Smooth muscle cell (in vitro differentiated cells): ENCODE measurements at regions not wholly inside any gene's neighbourhood (a gene's known extent, or its start where the extent isn't known, plus 50 kb on each side); places are given as distances from the start of the nearest gene placed in this dataset.
"Not testable (repeated sequence)": the region's sequence is repeated elsewhere in the genome, so short reads cannot be mapped to it uniquely, and the experiment has no call there.

Experiments
- DNase-seq: peaks from one replicate; lab custom pipeline; 2025; ENCODE audit not compliant: unreplicated experiment; lab: John Stamatoyannopoulos, UW
- H2AFZ ChIP-seq: fragments of 200-600 bp; sonication (generic); 2 replicates; pipeline ENCODE4 v1.6.0; 2016; ENCODE audit warnings: antibody characterized with exemption, low read depth, mild to moderate bottlenecking
- H3F3A ChIP-seq: fragments of 200-600 bp; sonication (generic); 2 replicates; pipeline ENCODE4 v1.6.0; 2017; ENCODE audit warnings: antibody characterized with exemption, low read depth
- H3K27ac ChIP-seq: fragments of 200-600 bp; sonication (generic); 2 replicates; pipeline ENCODE4 v1.5.1; 2016; ENCODE audit warnings: low read depth, mild to moderate bottlenecking
- H3K27me3 ChIP-seq: fragments of 200-600 bp; sonication (generic); 2 replicates; pipeline ENCODE4 v1.6.1; 2016; ENCODE audit warnings: low read depth, mild to moderate bottlenecking
- H3K36me3 ChIP-seq: fragments of 200-600 bp; sonication (generic); 2 replicates; pipeline ENCODE4 v1.5.1; 2016; ENCODE audit warnings: low read depth
- H3K4me1 ChIP-seq: fragments of 200-600 bp; sonication (generic); 2 replicates; pipeline ENCODE4 v1.5.1; 2016; ENCODE audit warnings: low read depth
- H3K4me2 ChIP-seq: fragments of 200-600 bp; sonication (generic); 2 replicates; pipeline ENCODE4 v1.6.0; 2016; ENCODE audit warnings: mild to moderate bottlenecking
- H3K4me3 ChIP-seq: fragments of 200-600 bp; sonication (generic); 2 replicates; pipeline ENCODE4 v1.5.1; 2016; ENCODE audit warnings: mild to moderate bottlenecking
- H3K79me2 ChIP-seq: fragments of 200-600 bp; sonication (generic); 2 replicates; pipeline ENCODE4 v1.6.0; 2016; ENCODE audit warnings: low read depth, mild to moderate bottlenecking
- H3K9ac ChIP-seq: fragments of 200-600 bp; sonication (generic); 2 replicates; pipeline ENCODE4 v1.6.0; 2016; ENCODE audit warnings: low read depth
- H3K9me3 ChIP-seq: fragments of 200-600 bp; sonication (generic); replicated peaks from 2 replicates; pipeline ENCODE4 v1.5.1; 2016; ENCODE audit warnings: low read depth
- H4K20me1 ChIP-seq: fragments of 200-600 bp; sonication (generic); 2 replicates; pipeline ENCODE4 v1.6.0; 2016; ENCODE audit warnings: low read depth
- WGBS: methylation state at CpG from one replicate; pipeline ENCODE4 v1.1.7; 2016; ENCODE audit warnings: low lambda C conversion rate; 5-methylcytosine and 5-hydroxymethylcytosine counted together
- TF ChIP-seq, protein P1 (sequence below): fragments of 200-600 bp; sonication (generic); IDR thresholded peaks from 2 replicates; pipeline ENCODE4 v1.5.1; 2017; ENCODE audit warnings: borderline replicate concordance, mild to moderate bottlenecking, antibody characterized with exemption; ENCODE audit not compliant: insufficient read depth, poor library complexity, severe bottlenecking

DNA sequence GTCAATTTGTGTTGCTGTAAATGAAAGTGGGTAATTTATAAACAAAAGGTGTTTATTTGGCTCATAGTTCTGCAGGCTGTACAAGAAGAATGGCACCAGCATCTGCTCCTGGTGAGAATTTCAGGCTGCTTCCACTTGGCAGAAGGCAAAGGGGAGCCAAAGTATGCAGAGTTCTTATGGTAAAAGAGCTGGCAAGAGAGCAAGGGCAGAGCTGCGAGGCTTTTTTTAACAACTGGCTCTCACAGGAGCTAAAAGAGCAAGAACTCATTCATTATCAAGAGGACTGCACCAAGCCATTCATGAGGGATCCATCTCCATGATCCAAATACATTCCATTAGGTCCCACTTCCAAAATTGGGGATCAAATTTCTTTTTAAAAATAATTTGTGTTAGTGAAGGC lies 1712.7 kb downstream of the SLITRK5 start:
- no peak overlapping the region for H3K4me3 ChIP-seq
- no peaks in the 10 kb centered on the region for H3K4me1 ChIP-seq
- no peak overlapping the region for H3K27ac ChIP-seq
- no peak overlapping the region for H3K9ac ChIP-seq
- no peaks in the 10 kb centered on the region for H4K20me1 ChIP-seq
- H2AFZ ChIP-seq = no peak overlapping the region
- H3F3A ChIP-seq = no peaks in the 10 kb centered on the region
- 79% methylated on average over 1 of the region's 1 CpG for WGBS
- no peaks in the 10 kb centered on the region for H3K9me3 ChIP-seq
- TF ChIP-seq, protein P1, sequence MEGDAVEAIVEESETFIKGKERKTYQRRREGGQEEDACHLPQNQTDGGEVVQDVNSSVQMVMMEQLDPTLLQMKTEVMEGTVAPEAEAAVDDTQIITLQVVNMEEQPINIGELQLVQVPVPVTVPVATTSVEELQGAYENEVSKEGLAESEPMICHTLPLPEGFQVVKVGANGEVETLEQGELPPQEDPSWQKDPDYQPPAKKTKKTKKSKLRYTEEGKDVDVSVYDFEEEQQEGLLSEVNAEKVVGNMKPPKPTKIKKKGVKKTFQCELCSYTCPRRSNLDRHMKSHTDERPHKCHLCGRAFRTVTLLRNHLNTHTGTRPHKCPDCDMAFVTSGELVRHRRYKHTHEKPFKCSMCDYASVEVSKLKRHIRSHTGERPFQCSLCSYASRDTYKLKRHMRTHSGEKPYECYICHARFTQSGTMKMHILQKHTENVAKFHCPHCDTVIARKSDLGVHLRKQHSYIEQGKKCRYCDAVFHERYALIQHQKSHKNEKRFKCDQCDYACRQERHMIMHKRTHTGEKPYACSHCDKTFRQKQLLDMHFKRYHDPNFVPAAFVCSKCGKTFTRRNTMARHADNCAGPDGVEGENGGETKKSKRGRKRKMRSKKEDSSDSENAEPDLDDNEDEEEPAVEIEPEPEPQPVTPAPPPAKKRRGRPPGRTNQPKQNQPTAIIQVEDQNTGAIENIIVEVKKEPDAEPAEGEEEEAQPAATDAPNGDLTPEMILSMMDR = no peak
- no peaks in the 10 kb centered on the region for H3K79me2 ChIP-seq
- no peak for DNase-seq
- no peaks in the 10 kb centered on the region for H3K36me3 ChIP-seq
- no peaks in the 10 kb centered on the region for H3K27me3 ChIP-seq
- H3K4me2 ChIP-seq = no peak overlapping the region

DNA sequence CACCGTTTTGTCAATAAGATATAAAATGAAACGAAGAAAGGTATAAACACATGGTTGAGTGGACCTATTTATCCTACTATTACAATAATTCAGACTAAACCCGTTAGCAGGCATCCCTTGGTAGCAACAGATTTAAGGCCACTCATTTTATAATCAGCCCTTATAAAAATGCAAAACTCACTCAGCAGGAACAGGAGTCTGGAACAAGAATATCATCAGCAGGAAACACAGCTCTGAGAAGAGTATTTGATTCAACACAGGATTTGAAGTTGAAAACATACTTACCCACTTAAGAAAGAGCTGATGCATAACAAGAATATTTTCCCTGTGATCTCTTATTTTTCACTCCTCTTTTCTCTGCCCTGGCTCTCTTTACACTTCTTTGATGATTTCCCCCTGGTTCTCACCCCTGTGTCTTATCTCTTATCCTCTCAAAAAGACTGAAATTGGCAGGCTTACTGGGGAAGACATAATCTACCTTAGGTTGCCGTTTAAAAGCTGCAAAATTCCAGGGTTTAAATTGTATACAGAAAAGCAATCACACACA lies 1722.7 kb downstream of the SLITRK5 start:
- peak overlapping the region; percentile 4 for H3K4me2 ChIP-seq
- no peak overlapping the region for H3K27ac ChIP-seq
- no peak overlapping the region for H3K9ac ChIP-seq
- no peaks in the 10 kb centered on the region for H3K9me3 ChIP-seq
- H2AFZ ChIP-seq = peak overlapping the region; percentile 87
- 64% methylated on average over 4 of the region's 4 CpGs for WGBS
- no peaks in the 10 kb centered on the region for H3K79me2 ChIP-seq
- TF ChIP-seq, protein P1 = no peak
- DNase-seq = no peak
- no peaks in the 10 kb centered on the region for H3F3A ChIP-seq
- H3K36me3 ChIP-seq = no peaks in the 10 kb centered on the region
- H3K27me3 ChIP-seq = no peaks in the 10 kb centered on the region
- H4K20me1 ChIP-seq = no peaks in the 10 kb centered on the region
- H3K4me3 ChIP-seq = no peak overlapping the region
- H3K4me1 ChIP-seq = peaks cover 6% of the 10 kb centered on the region

DNA sequence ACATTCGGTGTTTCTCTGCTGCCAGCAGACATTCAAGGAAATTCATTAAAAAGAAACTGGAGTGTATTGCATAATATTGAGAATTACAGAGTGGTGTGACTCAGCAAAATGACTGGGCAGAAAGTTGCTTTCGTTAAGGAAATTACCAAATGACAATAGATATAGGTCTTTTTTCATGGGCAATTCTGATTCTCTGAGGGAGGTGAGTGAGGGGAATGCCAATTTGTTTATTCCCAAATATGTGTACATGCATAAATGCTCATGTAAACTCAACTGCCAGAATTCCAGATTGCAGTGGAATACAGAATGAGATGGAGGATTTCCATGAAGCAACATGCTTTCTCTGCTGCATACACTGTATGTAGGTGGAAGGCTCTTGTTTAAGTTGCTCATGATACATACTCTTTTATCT lies 1730.1 kb downstream of the SLITRK5 start:
- Histone ChIP-seq H3K79me2 (no peaks in the 10 kb centered on the region), H3K27me3 (no peaks in the 10 kb centered on the region), H3K9me3 (no peaks in the 10 kb centered on the region), H3K4me1 (no peaks in the 10 kb centered on the region), H3K27ac (peak overlapping the region; percentile 77), H3K36me3 (no peaks in the 10 kb centered on the region), H3K4me3 (peak overlapping the region; percentile 6), H3K4me2 (peak overlapping the region; percentile 80), H4K20me1 (no peaks in the 10 kb centered on the region), H3F3A (no peaks in the 10 kb centered on the region), H2AFZ (peak overlapping the region; percentile 85), H3K9ac (peak overlapping the region; percentile 14)
- TF ChIP-seq, protein P1 = no peak
- DNase-seq = no peak
- WGBS = 9% methylated on average over 2 of the region's 2 CpGs

DNA sequence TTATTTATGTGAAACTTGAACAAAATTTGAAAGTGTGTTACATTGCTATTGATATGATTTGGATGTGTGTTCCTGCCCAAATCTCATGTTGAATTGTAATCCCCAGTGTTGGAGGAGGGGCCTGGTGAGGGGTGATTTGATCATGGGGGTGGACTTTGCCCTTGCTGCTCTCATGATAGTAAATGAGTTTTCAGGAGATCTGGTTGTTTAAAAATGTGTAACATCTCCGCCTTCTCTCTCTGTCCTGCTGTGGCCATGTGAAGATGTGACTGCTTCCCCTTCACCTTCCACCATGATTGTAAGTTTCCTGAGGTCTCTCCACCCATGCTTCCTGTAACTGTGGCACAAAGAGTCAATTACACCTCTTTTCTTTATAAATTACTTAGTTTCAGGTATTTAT lies 1731.0 kb downstream of the SLITRK5 start:
- TF ChIP-seq, protein P1 = no peak
- Histone ChIP-seq H3K36me3 (no peaks in the 10 kb centered on the region), H2AFZ (peak overlapping the region; percentile 85), H3F3A (no peaks in the 10 kb centered on the region), H3K4me2 (no peak overlapping the region), H4K20me1 (no peaks in the 10 kb centered on the region), H3K9me3 (no peaks in the 10 kb centered on the region), H3K9ac (no peak overlapping the region), H3K27me3 (no peaks in the 10 kb centered on the region), H3K4me3 (no peak overlapping the region), H3K4me1 (no peaks in the 10 kb centered on the region), H3K27ac (peak overlapping the region; percentile 77), H3K79me2 (no peaks in the 10 kb centered on the region)
- no peak for DNase-seq
- WGBS = 100% methylated on average over 1 of the region's 1 CpG

DNA sequence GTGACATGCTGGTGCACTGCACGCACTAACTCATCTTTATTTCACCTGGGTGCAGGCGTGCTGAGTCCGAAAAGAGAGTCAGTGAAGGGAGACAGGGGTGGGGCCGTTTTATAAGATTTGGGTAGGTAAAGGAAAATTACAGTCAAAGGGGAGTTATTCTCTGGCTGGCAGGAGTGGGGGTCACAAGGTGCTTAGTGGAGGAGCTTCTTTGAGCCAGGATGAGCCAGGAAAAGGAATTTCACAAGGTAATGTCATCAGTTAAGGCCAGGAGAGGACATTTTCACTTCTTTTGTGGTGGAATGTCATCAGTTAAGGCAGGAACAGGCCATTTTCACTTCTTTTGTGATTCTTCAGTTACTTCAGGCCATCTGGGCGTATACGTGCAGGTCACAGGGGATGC lies 1734.9 kb downstream of the SLITRK5 start:
- H3K9ac ChIP-seq, H3K4me2 ChIP-seq, DNase-seq, H3K4me1 ChIP-seq, H3K9me3 ChIP-seq, H2AFZ ChIP-seq, H3K27me3 ChIP-seq, H4K20me1 ChIP-seq, H3K27ac ChIP-seq, H3K36me3 ChIP-seq, H3K79me2 ChIP-seq, H3K4me3 ChIP-seq, H3F3A ChIP-seq: not testable (repeated sequence)
- 86% methylated on average over 6 of the region's 6 CpGs for WGBS
